HepG2 (cell line): ENCODE measurements at regions not wholly inside any gene's neighbourhood (a gene's known extent, or its start where the extent isn't known, plus 50 kb on each side); places are given as distances from the start of the nearest gene placed in this dataset.

Experiments
- KLF6 ChIP-seq: IDR thresholded peaks from 2 replicates; pipeline ENCODE4 v1.8.0; 2016; ENCODE audit warnings: missing biosample characterization, missing genetic modification reagents
- ZMAT3 ChIP-seq: sonication (generic); formaldehyde crosslinking; conservative IDR thresholded peaks from 2 replicates; pipeline ENCODE4 v1.7.0; 2021; ENCODE audit warnings: missing genetic modification reagents
- TF ChIP-seq, protein P1 (sequence below), 2 experiments: sonication (generic) in 1 of 2; formaldehyde crosslinking in 1 of 2; IDR thresholded peaks; 2 replicates each; pipeline versions ENCODE4 v1.4.0 to v1.6.1; 2016 to 2020; ENCODE audit warnings: borderline replicate concordance in 1 of 2, low read depth in 1 of 2, mild to moderate bottlenecking in 1 of 2, missing genetic modification reagents in 1 of 2

DNA sequence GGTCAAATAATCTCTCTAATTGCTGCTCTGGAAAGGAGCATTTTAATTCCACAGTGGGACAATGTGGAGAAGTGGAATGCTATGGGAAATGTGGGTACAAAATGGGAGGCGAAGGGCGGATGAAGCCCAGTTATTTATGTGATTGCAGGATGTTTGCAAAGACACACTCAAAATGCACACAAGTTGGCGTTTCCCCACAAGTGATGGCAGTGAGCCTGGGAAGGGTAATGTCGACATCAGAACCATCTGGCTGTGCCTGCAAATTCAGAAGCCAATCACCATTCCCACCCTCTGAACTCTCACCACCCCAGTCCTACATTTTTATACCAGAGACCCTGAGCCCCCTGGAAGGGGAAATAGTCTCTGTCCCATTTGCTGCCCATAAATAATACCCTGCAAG lies 201.1 kb downstream of the SOX9 start:
- TF ChIP-seq KLF6 (no peak), ZMAT3 (no peak)
- TF ChIP-seq, protein P1, sequence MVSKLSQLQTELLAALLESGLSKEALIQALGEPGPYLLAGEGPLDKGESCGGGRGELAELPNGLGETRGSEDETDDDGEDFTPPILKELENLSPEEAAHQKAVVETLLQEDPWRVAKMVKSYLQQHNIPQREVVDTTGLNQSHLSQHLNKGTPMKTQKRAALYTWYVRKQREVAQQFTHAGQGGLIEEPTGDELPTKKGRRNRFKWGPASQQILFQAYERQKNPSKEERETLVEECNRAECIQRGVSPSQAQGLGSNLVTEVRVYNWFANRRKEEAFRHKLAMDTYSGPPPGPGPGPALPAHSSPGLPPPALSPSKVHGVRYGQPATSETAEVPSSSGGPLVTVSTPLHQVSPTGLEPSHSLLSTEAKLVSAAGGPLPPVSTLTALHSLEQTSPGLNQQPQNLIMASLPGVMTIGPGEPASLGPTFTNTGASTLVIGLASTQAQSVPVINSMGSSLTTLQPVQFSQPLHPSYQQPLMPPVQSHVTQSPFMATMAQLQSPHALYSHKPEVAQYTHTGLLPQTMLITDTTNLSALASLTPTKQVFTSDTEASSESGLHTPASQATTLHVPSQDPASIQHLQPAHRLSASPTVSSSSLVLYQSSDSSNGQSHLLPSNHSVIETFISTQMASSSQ (IDR thresholded peaks at IDR 0.05; ENCODE audit: low read depth): no peak
- TF ChIP-seq, protein P1 (CRISPR knock-in tag; IDR thresholded peaks at IDR 0.05; ENCODE audit: borderline replicate concordance): no peak
